Esophagus muscularis mucosa (tissue), 4 donors: ENCODE measurements at regions not wholly inside any gene's neighbourhood (a gene's known extent, or its start where the extent isn't known, plus 50 kb on each side); places are given as distances from the start of the nearest gene placed in this dataset.

Experiments used
- CTCF ChIP-seq, 3 experiments: fragments of 200-600 bp in 2 of 3; fragments of 450-650 bp in 1 of 3; sonication (generic) in 2 of 3; IDR thresholded peaks; one replicate each; pipeline ENCODE4 v1.5.1; 2017 to 2019; ENCODE audit warnings: antibody characterized with exemption in 3 of 3, mild to moderate bottlenecking in 2 of 3, moderate library complexity in 1 of 3
- EP300 ChIP-seq: sonication (generic); formaldehyde crosslinking; IDR thresholded peaks from one replicate; pipeline ENCODE4 v1.6.1; 2017; ENCODE audit warnings: antibody characterized with exemption
- POLR2A ChIP-seq: fragments of 450-650 bp; IDR thresholded peaks from one replicate; pipeline ENCODE4 v1.6.1; 2017; ENCODE audit warnings: antibody characterized with exemption, moderate library complexity, mild to moderate bottlenecking, low read depth
- POLR2AphosphoS5 ChIP-seq, 2 donors: sonication (generic); formaldehyde crosslinking; IDR thresholded peaks; one replicate each; pipeline ENCODE4 v1.6.1; 2017; ENCODE audit warnings: antibody characterized with exemption in 2 of 2

- no peak for TF ChIP-seq CTCF (IDR thresholded peaks at IDR 0.05)
- no peak for TF ChIP-seq EP300
- TF ChIP-seq POLR2AphosphoS5 (IDR thresholded peaks at IDR 0.05): no peak
- no peak for TF ChIP-seq POLR2A
These were observed 69.5 kb upstream of the MBNL1 start for GRCh38 chr3:152199102-152199840.
